ENCODE measurements at regions not wholly inside any gene's neighbourhood (a gene's known extent, or its start where the extent isn't known, plus 50 kb on each side); places are given as distances from the start of the nearest gene placed in this dataset.

GRCh38 chr4:174036576-174036975, 246.9 kb downstream of the FBXO8 start:
- Mint-ChIP-seq H3K27ac (peak overlapping the region; percentile 12), H3K4me1 (peaks cover 22% of the 10 kb centered on the region), H3K9me3 (no peaks in the 10 kb centered on the region), H3K4me3 (no peak overlapping the region), H3K36me3 (no peaks in the 10 kb centered on the region), H3K27me3 (ENCODE audit: low read depth) (peaks cover 5% of the 10 kb centered on the region)
- TF ChIP-seq CTCF (IDR thresholded peaks at IDR 0.05; ENCODE audit: unreplicated experiment), result no peak
- DNase-seq (ENCODE audit: low spot score in 2 of 2, unreplicated experiment in 2 of 2), result no peak

- H3K27ac Mint-ChIP-seq, result no peak overlapping the region
- H3K4me3 Mint-ChIP-seq, result no peak overlapping the region
- no peaks in the 10 kb centered on the region for H3K36me3 Mint-ChIP-seq
- no peak for DNase-seq (ENCODE audit: low spot score in 2 of 2, unreplicated experiment in 2 of 2)
- peaks cover 5% of the 10 kb centered on the region for H3K27me3 Mint-ChIP-seq (ENCODE audit: low read depth)
- no peaks in the 10 kb centered on the region for H3K9me3 Mint-ChIP-seq
- peaks cover 22% of the 10 kb centered on the region for H3K4me1 Mint-ChIP-seq
- TF ChIP-seq CTCF (IDR thresholded peaks at IDR 0.05; ENCODE audit: unreplicated experiment), result no peak
Measured at GRCh38 chr4:174036111-174036510, 247.4 kb downstream of the FBXO8 start.

GRCh38 chr4:174023641-174024040, 259.8 kb downstream of the FBXO8 start:
- no peak overlapping the region for H3K27ac Mint-ChIP-seq
- H3K36me3 Mint-ChIP-seq, result no peaks in the 10 kb centered on the region
- H3K9me3 Mint-ChIP-seq, result peaks cover 8% of the 10 kb centered on the region
- H3K4me1 Mint-ChIP-seq, result peaks cover 23% of the 10 kb centered on the region
- H3K4me3 Mint-ChIP-seq, result no peak overlapping the region
- DNase-seq (ENCODE audit: low spot score in 2 of 2, unreplicated experiment in 2 of 2), result no peak
- no peaks in the 10 kb centered on the region for H3K27me3 Mint-ChIP-seq (ENCODE audit: low read depth)
- no peak for TF ChIP-seq CTCF (IDR thresholded peaks at IDR 0.05; ENCODE audit: unreplicated experiment)

- no peak overlapping the region for H3K4me3 Mint-ChIP-seq
- H3K9me3 Mint-ChIP-seq, result no peaks in the 10 kb centered on the region
- H3K27ac Mint-ChIP-seq, result no peak overlapping the region
- no peak for DNase-seq (ENCODE audit: low spot score in 2 of 2, unreplicated experiment in 2 of 2)
- H3K27me3 Mint-ChIP-seq (ENCODE audit: low read depth), result peaks cover 2% of the 10 kb centered on the region
- peaks cover 17% of the 10 kb centered on the region for H3K4me1 Mint-ChIP-seq
- H3K36me3 Mint-ChIP-seq, result no peaks in the 10 kb centered on the region
- TF ChIP-seq CTCF (IDR thresholded peaks at IDR 0.05; ENCODE audit: unreplicated experiment), result no peak
Measured at GRCh38 chr4:174018236-174018635, 265.2 kb downstream of the FBXO8 start.

GRCh38 chr4:174016251-174016650, 267.2 kb downstream of the FBXO8 start:
- Mint-ChIP-seq H3K9me3 (no peaks in the 10 kb centered on the region), H3K27me3 (ENCODE audit: low read depth) (peaks cover 2% of the 10 kb centered on the region), H3K27ac (no peak overlapping the region), H3K4me3 (no peak overlapping the region), H3K36me3 (no peaks in the 10 kb centered on the region), H3K4me1 (peaks cover 32% of the 10 kb centered on the region)
- DNase-seq (ENCODE audit: low spot score in 2 of 2, unreplicated experiment in 2 of 2), result no peak
- TF ChIP-seq CTCF (IDR thresholded peaks at IDR 0.05; ENCODE audit: unreplicated experiment), result no peak

GRCh38 chr4:174012886-174013259, 270.6 kb downstream of the FBXO8 start:
- no peak for TF ChIP-seq CTCF (IDR thresholded peaks at IDR 0.05; ENCODE audit: unreplicated experiment)
- H3K27ac Mint-ChIP-seq, result no peak overlapping the region
- peaks cover 2% of the 10 kb centered on the region for H3K27me3 Mint-ChIP-seq (ENCODE audit: low read depth)
- H3K9me3 Mint-ChIP-seq, result peaks cover 7% of the 10 kb centered on the region
- no peak overlapping the region for H3K4me3 Mint-ChIP-seq
- H3K36me3 Mint-ChIP-seq, result no peaks in the 10 kb centered on the region
- peaks cover 33% of the 10 kb centered on the region for H3K4me1 Mint-ChIP-seq
- DNase-seq (ENCODE audit: low spot score in 2 of 2, unreplicated experiment in 2 of 2), result no peak

Measured in mesothelial cell of epicardium (in vitro differentiated cells).